Upper lobe of left lung (tissue), 4 donors: ENCODE measurements at regions not wholly inside any gene's neighbourhood (a gene's known extent, or its start where the extent isn't known, plus 50 kb on each side); places are given as distances from the start of the nearest gene placed in this dataset.

Experiments
- CTCF ChIP-seq, 6 experiments: fragments of 450-650 bp in 4 of 6; fragments of 200-600 bp in 2 of 6; sonication (generic) in 2 of 6; IDR thresholded peaks; one replicate each; pipeline ENCODE4 v1.5.1; 2016 to 2019; ENCODE audit warnings: antibody characterized with exemption in 6 of 6
- EP300 ChIP-seq, 4 donors: sonication (generic); formaldehyde crosslinking; IDR thresholded peaks; one replicate each; pipeline ENCODE4 v1.5.1; 2017; ENCODE audit warnings: antibody characterized with exemption in 4 of 4, control low read depth in 2 of 4
- POLR2A ChIP-seq, 4 donors: fragments of 450-650 bp; IDR thresholded peaks; one replicate each; pipeline ENCODE4 v1.5.1; 2016 to 2017; ENCODE audit warnings: antibody characterized with exemption in 4 of 4, mild to moderate bottlenecking in 2 of 4
- POLR2AphosphoS5 ChIP-seq, 2 donors: sonication (generic); formaldehyde crosslinking; IDR thresholded peaks; one replicate each; pipeline ENCODE4 v1.5.1; 2017; ENCODE audit warnings: antibody characterized with exemption in 2 of 2

- no peak for TF ChIP-seq CTCF (IDR thresholded peaks at IDR 0.05)
- TF ChIP-seq POLR2A (IDR thresholded peaks at IDR 0.05) = no peak
- no peak for TF ChIP-seq EP300 (IDR thresholded peaks at IDR 0.05)
- no peak for TF ChIP-seq POLR2AphosphoS5 (IDR thresholded peaks at IDR 0.05)
Measured at GRCh38 chr20:7057611-7058010, 290.1 kb downstream of the BMP2 start.
